HL-60 (cell line): ENCODE measurements at regions not wholly inside any gene's neighbourhood (a gene's known extent, or its start where the extent isn't known, plus 50 kb on each side); places are given as distances from the start of the nearest gene placed in this dataset.

Experiments used
- GABPA ChIP-seq: IDR thresholded peaks from 2 replicates; pipeline ENCODE4 v1.6.1; 2012; ENCODE audit warnings: low read depth
- TF ChIP-seq, protein P1 (sequence below): IDR thresholded peaks from one replicate; pipeline ENCODE4 v1.5.1; 2011; ENCODE audit warnings: low read length, control low read depth, inconsistent platforms; ENCODE audit not compliant: insufficient read depth
- TF ChIP-seq, protein P2 (sequence below): IDR thresholded peaks from 2 replicates; pipeline ENCODE4 v1.6.1; 2012; ENCODE audit warnings: low read depth; ENCODE audit not compliant: insufficient replicate concordance

DNA sequence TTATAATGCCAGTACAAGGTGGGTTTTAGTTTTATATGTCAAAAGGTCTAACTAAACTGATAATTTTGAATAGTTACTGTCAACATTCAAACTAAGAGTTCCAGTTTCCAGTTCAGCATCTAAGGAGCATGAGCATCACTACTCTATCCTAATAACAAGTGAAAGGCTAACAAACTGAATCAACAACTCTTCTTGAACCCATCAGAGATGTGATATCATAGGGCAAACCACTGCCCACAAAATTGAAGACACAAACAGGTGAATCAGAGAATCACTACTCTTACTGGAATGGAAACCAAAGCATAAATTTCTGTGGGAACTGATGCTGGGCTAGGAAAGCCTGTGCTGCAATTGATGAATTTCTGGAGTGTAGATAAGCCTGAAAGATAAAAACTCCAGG, 140.7 kb upstream of the GRIP1 start:
- TF ChIP-seq, protein P1, sequence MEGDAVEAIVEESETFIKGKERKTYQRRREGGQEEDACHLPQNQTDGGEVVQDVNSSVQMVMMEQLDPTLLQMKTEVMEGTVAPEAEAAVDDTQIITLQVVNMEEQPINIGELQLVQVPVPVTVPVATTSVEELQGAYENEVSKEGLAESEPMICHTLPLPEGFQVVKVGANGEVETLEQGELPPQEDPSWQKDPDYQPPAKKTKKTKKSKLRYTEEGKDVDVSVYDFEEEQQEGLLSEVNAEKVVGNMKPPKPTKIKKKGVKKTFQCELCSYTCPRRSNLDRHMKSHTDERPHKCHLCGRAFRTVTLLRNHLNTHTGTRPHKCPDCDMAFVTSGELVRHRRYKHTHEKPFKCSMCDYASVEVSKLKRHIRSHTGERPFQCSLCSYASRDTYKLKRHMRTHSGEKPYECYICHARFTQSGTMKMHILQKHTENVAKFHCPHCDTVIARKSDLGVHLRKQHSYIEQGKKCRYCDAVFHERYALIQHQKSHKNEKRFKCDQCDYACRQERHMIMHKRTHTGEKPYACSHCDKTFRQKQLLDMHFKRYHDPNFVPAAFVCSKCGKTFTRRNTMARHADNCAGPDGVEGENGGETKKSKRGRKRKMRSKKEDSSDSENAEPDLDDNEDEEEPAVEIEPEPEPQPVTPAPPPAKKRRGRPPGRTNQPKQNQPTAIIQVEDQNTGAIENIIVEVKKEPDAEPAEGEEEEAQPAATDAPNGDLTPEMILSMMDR, result no peak
- no peak for TF ChIP-seq GABPA
- TF ChIP-seq, protein P2, sequence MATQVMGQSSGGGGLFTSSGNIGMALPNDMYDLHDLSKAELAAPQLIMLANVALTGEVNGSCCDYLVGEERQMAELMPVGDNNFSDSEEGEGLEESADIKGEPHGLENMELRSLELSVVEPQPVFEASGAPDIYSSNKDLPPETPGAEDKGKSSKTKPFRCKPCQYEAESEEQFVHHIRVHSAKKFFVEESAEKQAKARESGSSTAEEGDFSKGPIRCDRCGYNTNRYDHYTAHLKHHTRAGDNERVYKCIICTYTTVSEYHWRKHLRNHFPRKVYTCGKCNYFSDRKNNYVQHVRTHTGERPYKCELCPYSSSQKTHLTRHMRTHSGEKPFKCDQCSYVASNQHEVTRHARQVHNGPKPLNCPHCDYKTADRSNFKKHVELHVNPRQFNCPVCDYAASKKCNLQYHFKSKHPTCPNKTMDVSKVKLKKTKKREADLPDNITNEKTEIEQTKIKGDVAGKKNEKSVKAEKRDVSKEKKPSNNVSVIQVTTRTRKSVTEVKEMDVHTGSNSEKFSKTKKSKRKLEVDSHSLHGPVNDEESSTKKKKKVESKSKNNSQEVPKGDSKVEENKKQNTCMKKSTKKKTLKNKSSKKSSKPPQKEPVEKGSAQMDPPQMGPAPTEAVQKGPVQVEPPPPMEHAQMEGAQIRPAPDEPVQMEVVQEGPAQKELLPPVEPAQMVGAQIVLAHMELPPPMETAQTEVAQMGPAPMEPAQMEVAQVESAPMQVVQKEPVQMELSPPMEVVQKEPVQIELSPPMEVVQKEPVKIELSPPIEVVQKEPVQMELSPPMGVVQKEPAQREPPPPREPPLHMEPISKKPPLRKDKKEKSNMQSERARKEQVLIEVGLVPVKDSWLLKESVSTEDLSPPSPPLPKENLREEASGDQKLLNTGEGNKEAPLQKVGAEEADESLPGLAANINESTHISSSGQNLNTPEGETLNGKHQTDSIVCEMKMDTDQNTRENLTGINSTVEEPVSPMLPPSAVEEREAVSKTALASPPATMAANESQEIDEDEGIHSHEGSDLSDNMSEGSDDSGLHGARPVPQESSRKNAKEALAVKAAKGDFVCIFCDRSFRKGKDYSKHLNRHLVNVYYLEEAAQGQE, result no peak
